Testis (tissue), 2 donors: ENCODE measurements at regions not wholly inside any gene's neighbourhood (a gene's known extent, or its start where the extent isn't known, plus 50 kb on each side); places are given as distances from the start of the nearest gene placed in this dataset.
"Not testable (repeated sequence)": the region's sequence is repeated elsewhere in the genome, so short reads cannot be mapped to it uniquely, and the experiment has no call there.

Experiments used
- POLR2A ChIP-seq: fragments of 450-650 bp; IDR thresholded peaks from one replicate; pipeline ENCODE4 v1.6.1; 2017; ENCODE audit warnings: antibody characterized with exemption, mild to moderate bottlenecking, moderate library complexity
- TF ChIP-seq, protein P1 (sequence below), 3 experiments: fragments of 450-650 bp in 2 of 3; fragments of 200-600 bp in 1 of 3; sonication (generic) in 1 of 3; IDR thresholded peaks; one replicate each; pipeline ENCODE4 v1.5.1; 2016 to 2019; ENCODE audit warnings: antibody characterized with exemption in 3 of 3, mild to moderate bottlenecking in 2 of 3, moderate library complexity in 1 of 3

DNA sequence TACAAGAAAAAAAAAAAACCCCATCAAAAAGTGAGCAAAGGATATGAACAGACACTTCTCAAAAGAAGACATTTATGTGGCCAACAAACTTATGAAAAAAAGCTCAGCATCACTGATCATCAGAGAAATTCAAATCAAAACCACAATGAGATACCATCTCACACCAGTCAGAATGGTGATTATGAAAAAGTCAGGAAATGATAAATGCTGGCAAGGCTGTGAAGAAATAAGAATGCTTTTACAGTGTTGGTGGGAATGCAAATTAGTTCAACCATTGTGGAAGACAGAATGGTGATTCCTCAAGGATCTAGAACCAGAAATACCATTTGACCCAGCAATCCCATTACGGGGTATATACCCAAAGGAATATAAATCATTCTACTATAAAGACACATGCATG lies 192.7 kb downstream of the CPE start:
- TF ChIP-seq, protein P1, sequence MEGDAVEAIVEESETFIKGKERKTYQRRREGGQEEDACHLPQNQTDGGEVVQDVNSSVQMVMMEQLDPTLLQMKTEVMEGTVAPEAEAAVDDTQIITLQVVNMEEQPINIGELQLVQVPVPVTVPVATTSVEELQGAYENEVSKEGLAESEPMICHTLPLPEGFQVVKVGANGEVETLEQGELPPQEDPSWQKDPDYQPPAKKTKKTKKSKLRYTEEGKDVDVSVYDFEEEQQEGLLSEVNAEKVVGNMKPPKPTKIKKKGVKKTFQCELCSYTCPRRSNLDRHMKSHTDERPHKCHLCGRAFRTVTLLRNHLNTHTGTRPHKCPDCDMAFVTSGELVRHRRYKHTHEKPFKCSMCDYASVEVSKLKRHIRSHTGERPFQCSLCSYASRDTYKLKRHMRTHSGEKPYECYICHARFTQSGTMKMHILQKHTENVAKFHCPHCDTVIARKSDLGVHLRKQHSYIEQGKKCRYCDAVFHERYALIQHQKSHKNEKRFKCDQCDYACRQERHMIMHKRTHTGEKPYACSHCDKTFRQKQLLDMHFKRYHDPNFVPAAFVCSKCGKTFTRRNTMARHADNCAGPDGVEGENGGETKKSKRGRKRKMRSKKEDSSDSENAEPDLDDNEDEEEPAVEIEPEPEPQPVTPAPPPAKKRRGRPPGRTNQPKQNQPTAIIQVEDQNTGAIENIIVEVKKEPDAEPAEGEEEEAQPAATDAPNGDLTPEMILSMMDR (IDR thresholded peaks at IDR 0.05) = not testable (repeated sequence)
- not testable (repeated sequence) for TF ChIP-seq POLR2A
